ENCODE measurements at regions not wholly inside any gene's neighbourhood (a gene's known extent, or its start where the extent isn't known, plus 50 kb on each side); places are given as distances from the start of the nearest gene placed in this dataset.

DNA sequence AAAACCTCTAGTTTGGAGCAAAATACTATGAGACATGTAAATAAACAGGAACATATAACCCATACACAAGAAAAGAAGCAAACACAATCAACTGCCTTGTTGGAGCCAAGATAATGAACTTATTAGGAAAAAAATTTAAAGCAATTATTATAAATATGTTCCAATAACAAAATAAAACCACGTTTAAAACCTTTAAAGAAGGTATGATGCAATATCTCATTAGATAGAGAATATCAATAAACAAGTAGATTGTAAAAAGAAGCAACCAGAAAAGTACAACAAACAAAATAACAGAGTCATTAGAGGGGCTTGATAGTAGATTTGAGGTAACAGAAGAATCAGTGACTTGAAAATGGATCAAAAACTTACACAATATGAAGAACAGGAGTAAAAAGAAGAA is 327.0 kb upstream of the PCDH9 start:
- intact Hi-C loops (cut with micrococcal nuclease): no loop called here
- TF ChIP-seq, protein P1, sequence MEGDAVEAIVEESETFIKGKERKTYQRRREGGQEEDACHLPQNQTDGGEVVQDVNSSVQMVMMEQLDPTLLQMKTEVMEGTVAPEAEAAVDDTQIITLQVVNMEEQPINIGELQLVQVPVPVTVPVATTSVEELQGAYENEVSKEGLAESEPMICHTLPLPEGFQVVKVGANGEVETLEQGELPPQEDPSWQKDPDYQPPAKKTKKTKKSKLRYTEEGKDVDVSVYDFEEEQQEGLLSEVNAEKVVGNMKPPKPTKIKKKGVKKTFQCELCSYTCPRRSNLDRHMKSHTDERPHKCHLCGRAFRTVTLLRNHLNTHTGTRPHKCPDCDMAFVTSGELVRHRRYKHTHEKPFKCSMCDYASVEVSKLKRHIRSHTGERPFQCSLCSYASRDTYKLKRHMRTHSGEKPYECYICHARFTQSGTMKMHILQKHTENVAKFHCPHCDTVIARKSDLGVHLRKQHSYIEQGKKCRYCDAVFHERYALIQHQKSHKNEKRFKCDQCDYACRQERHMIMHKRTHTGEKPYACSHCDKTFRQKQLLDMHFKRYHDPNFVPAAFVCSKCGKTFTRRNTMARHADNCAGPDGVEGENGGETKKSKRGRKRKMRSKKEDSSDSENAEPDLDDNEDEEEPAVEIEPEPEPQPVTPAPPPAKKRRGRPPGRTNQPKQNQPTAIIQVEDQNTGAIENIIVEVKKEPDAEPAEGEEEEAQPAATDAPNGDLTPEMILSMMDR (IDR thresholded peaks at IDR 0.05; ENCODE audit: borderline replicate concordance): no peak
- H3K9me3 ChIP-seq (replicated peaks): peaks cover 31% of the 10 kb centered on the region

DNA sequence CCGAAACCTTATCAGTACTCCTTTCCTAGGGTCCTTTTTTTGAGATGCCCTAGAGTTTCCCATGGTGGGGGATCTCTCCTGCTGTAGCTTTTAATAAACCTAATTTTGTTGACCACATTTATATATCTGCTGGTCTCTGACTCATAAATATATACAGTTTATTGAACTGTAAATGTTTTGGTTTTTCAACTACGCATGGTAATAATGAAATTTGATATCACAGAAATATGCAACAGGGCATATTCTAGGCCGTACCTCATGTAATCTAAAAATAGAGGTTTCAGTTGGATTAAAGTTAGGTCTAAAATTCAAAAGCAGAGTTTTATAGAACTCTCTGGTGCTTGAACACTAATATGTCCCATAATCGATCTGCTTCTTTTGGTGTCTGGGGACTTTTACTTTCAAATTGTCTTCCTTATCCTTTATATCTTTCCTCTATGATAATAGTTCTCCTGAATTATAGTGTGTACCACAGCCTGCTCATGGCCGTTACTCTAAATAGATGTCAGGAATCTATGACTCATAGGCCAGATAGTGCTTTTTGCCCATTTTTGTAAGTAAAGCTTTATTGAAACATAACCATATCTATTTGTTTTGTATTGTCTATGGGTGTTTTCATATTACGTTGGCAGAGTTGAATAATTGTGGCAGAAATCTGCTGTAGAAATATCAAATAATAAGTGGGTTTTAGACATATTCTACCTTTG is 324.8 kb upstream of the PCDH9 start:
- no peaks in the 10 kb centered on the region for H3K36me3 ChIP-seq
- TF ChIP-seq, protein P1 (IDR thresholded peaks at IDR 0.05; ENCODE audit: borderline replicate concordance): no peak
- no peak for DNase-seq
- H3K27me3 ChIP-seq (ENCODE audit: low read depth): no peaks in the 10 kb centered on the region
- H3K9me3 ChIP-seq (replicated peaks): peaks cover 26% of the 10 kb centered on the region
- no peak overlapping the region for H3K4me3 ChIP-seq
- H3K27ac ChIP-seq (replicated peaks): no peak overlapping the region
- H3K4me1 ChIP-seq: no peaks in the 10 kb centered on the region
- intact Hi-C loops (cut with micrococcal nuclease): no loop called here

More for the DNA sequence above, 327.0 kb upstream of the PCDH9 start:
- Histone ChIP-seq H3K4me3 (no peak overlapping the region), H3K27ac (replicated peaks) (no peak overlapping the region), H3K36me3 (no peaks in the 10 kb centered on the region), H3K27me3 (ENCODE audit: low read depth) (no peaks in the 10 kb centered on the region), H3K4me1 (no peaks in the 10 kb centered on the region)
- no peak for DNase-seq

DNA sequence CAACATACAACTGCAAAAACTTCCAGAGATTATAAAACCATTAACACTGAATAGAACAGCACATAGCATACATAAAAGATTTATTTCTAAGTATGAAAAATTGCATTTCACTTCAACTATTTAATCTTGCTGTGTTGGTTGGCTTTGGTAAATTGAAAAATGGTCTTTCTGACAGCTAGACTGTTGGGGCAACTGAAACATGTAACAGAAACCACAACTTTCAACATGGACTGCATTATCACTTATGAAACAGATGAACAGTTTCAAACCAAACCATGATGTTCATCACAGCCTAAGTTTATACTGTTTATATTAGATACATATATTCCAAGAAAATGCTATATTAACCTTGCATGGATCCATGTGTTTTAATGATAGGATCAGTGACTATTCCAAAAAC is 324.1 kb upstream of the PCDH9 start:
- TF ChIP-seq, protein P1 (IDR thresholded peaks at IDR 0.05; ENCODE audit: borderline replicate concordance): no peak
- intact Hi-C loops (cut with micrococcal nuclease): no loop called here
- H3K27ac ChIP-seq (replicated peaks): no peak overlapping the region
- H3K4me1 ChIP-seq: no peaks in the 10 kb centered on the region
- H3K27me3 ChIP-seq (ENCODE audit: low read depth): no peaks in the 10 kb centered on the region
- H3K9me3 ChIP-seq (replicated peaks): peaks cover 26% of the 10 kb centered on the region
- H3K4me3 ChIP-seq: no peak overlapping the region
- H3K36me3 ChIP-seq: no peaks in the 10 kb centered on the region
- DNase-seq: no peak

DNA sequence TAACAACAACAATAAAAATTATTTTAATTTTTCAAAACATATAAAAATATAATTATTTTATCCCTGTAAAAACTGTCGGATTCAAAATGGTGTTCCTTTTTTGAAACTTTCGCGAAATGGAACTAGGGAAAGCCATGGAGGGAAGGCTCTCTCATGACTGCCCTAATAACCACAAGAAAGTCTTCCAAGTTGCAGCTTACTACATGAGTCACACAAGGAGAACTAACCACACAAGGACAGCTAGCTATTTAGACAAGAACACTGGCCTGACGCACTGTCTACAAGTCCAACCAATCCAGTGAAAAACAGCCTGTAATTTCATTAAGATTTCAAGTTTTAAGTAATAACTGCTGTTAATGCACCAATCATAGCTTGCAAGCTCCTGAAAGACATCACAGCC is 319.2 kb upstream of the PCDH9 start:
- Histone ChIP-seq H3K9me3 (replicated peaks) (no peaks in the 10 kb centered on the region), H3K4me3 (no peak overlapping the region), H3K4me1 (no peaks in the 10 kb centered on the region), H3K27ac (replicated peaks) (no peak overlapping the region), H3K27me3 (ENCODE audit: low read depth) (no peaks in the 10 kb centered on the region), H3K36me3 (no peaks in the 10 kb centered on the region)
- DNase-seq: no peak
- intact Hi-C loops (cut with micrococcal nuclease): no loop called here
- TF ChIP-seq, protein P1 (IDR thresholded peaks at IDR 0.05; ENCODE audit: borderline replicate concordance): no peak

DNA sequence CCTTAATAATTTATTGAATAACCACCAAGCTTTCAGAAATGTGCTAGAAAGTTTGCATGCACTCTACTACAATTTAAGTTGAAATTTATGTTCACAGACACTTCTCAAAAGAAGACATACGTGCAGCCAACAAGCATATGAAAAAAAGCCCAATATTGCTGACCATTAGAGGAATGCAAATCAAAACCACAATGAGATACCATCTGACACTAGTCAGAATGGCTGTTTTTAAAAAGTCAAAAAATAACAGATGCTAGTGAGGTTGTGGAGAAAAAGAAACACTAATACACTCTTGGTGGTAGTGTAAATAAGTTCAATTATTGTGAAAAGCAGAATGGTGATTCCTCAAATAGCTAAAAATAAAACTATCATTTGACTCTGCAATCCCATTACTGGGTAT is 308.8 kb upstream of the PCDH9 start:
- H3K36me3 ChIP-seq: no peaks in the 10 kb centered on the region

More for the DNA sequence above, 308.8 kb upstream of the PCDH9 start:
- Histone ChIP-seq H3K9me3 (replicated peaks) (no peaks in the 10 kb centered on the region), H3K27me3 (ENCODE audit: low read depth) (no peaks in the 10 kb centered on the region), H3K4me3 (no peak overlapping the region), H3K27ac (replicated peaks) (no peak overlapping the region), H3K4me1 (no peaks in the 10 kb centered on the region)
- TF ChIP-seq, protein P1 (IDR thresholded peaks at IDR 0.05; ENCODE audit: borderline replicate concordance): no peak
- intact Hi-C loops (cut with micrococcal nuclease): no loop called here
- no peak for DNase-seq
